HEK293 (cell line): ENCODE measurements at regions not wholly inside any gene's neighbourhood (a gene's known extent, or its start where the extent isn't known, plus 50 kb on each side); places are given as distances from the start of the nearest gene placed in this dataset.

ENCODE experiments used
- CTCF ChIA-PET: fragments of 350-600 bp; formaldehyde crosslinking; extraction: SDS; loops from one replicate; lab custom pipeline; 2021; ENCODE audit warnings: antibody characterized with exemption; lab: Yijun Ruan, JAX
- POLR2A ChIA-PET: fragments of 300-600 bp; formaldehyde crosslinking; extraction: SDS; loops from one replicate; lab custom pipeline; 2020; ENCODE audit warnings: antibody characterized with exemption, inconsistent platforms; lab: Yijun Ruan, JAX
- H3K27ac ChIP-seq: fragments of 200-500 bp; sonication (Bioruptor generic); 2 replicates; pipeline ENCODE4 v1.5.1; 2014; ENCODE audit warnings: low read depth, low read length, control low read depth, inconsistent platforms; ENCODE audit errors: extremely low read depth
- H3K36me3 ChIP-seq, 2 experiments: fragments of 200-500 bp in 1 of 2; sonication (Bioruptor generic) in 1 of 2; 1 replicate in 1 of 2; 2 replicates in 1 of 2; pipeline ENCODE4 v1.5.1; 2014 to 2017; ENCODE audit warnings: inconsistent platforms in 2 of 2, low read length in 2 of 2; ENCODE audit not compliant: control insufficient read depth in 2 of 2, insufficient read depth in 1 of 2
- H3K4me1 ChIP-seq: fragments of 200-500 bp; sonication (Bioruptor generic); 2 replicates; pipeline ENCODE4 v1.5.1; 2014; ENCODE audit warnings: mild to moderate bottlenecking, low read length, inconsistent platforms; ENCODE audit not compliant: control insufficient read depth, insufficient read depth
- H3K4me3 ChIP-seq: 2 replicates; pipeline ENCODE4 v1.5.1; 2011; ENCODE audit warnings: low read depth, mild to moderate bottlenecking, control low read depth, low read length, moderate library complexity
- H3K9me3 ChIP-seq: fragments of 200-500 bp; sonication (Bioruptor generic); 2 replicates; pipeline ENCODE4 v1.5.1; 2014; ENCODE audit warnings: low read depth, low read length, inconsistent platforms; ENCODE audit not compliant: control insufficient read depth, insufficient read depth
- GLIS2 ChIP-seq: fragments of 450-650 bp; formaldehyde crosslinking; IDR thresholded peaks from 2 replicates; pipeline ENCODE4 v1.5.1; 2016; ENCODE audit warnings: missing biosample characterization, missing genetic modification characterization
- HOXA7 ChIP-seq: sonication (generic); formaldehyde crosslinking; IDR thresholded peaks from 2 replicates; pipeline ENCODE4 v1.8.1; 2022; ENCODE audit warnings: missing genetic modification reagents, borderline replicate concordance
- MEIS1 ChIP-seq: sonication (generic); formaldehyde crosslinking; IDR thresholded peaks from 2 replicates; pipeline ENCODE4 v1.8.1; 2022; ENCODE audit warnings: missing genetic modification reagents, mild to moderate bottlenecking, borderline replicate concordance
- MYNN ChIP-seq: fragments of 450-650 bp; formaldehyde crosslinking; IDR thresholded peaks from 2 replicates; pipeline ENCODE4 v1.5.1; 2016; ENCODE audit warnings: missing biosample characterization, missing genetic modification characterization, borderline replicate concordance
- OVOL3 ChIP-seq: fragments of 450-650 bp; formaldehyde crosslinking; IDR thresholded peaks from 2 replicates; pipeline ENCODE4 v1.5.1; 2016; ENCODE audit warnings: missing biosample characterization, missing genetic modification characterization
- PATZ1 ChIP-seq: fragments of 450-650 bp; formaldehyde crosslinking; IDR thresholded peaks from 2 replicates; pipeline ENCODE4 v1.5.1; 2016; ENCODE audit warnings: missing biosample characterization, missing genetic modification characterization
- ZIC2 ChIP-seq: fragments of 450-650 bp; formaldehyde crosslinking; IDR thresholded peaks from 2 replicates; pipeline ENCODE4 v1.5.1; 2016; ENCODE audit warnings: missing biosample characterization, missing genetic modification characterization
- ZNF133 ChIP-seq: fragments of 450-650 bp; formaldehyde crosslinking; IDR thresholded peaks from 2 replicates; pipeline ENCODE4 v1.5.1; 2016; ENCODE audit warnings: missing biosample characterization, missing genetic modification characterization
- ZNF174 ChIP-seq: fragments of 450-650 bp; formaldehyde crosslinking; IDR thresholded peaks from 2 replicates; pipeline ENCODE4 v1.5.0; 2017; ENCODE audit warnings: missing biosample characterization, mild to moderate bottlenecking, missing genetic modification characterization
- ZNF274 ChIP-seq, 2 experiments: fragments of 200-500 bp in 1 of 2; fragments of 450-650 bp in 1 of 2; sonication (Bioruptor generic) in 1 of 2; formaldehyde crosslinking in 1 of 2; IDR thresholded peaks; 2 replicates each; pipeline versions ENCODE4 v1.5.1 to v1.6.1; 2014 to 2016; ENCODE audit warnings: borderline replicate concordance in 1 of 2, inconsistent platforms in 1 of 2, low read length in 1 of 2, missing biosample characterization in 1 of 2, missing genetic modification characterization in 1 of 2
- ZNF280D ChIP-seq: fragments of 450-650 bp; formaldehyde crosslinking; IDR thresholded peaks from 2 replicates; pipeline ENCODE4 v1.5.1; 2016; ENCODE audit warnings: missing biosample characterization, missing genetic modification characterization
- ZNF366 ChIP-seq: fragments of 450-650 bp; formaldehyde crosslinking; conservative IDR thresholded peaks from 2 replicates; pipeline ENCODE4 v1.5.1; 2016; ENCODE audit warnings: missing biosample characterization, missing genetic modification characterization
- ZNF423 ChIP-seq: fragments of 450-650 bp; formaldehyde crosslinking; IDR thresholded peaks from 2 replicates; pipeline ENCODE4 v1.5.1; 2016; ENCODE audit warnings: missing biosample characterization, missing genetic modification characterization
- ZNF571 ChIP-seq: fragments of 450-650 bp; formaldehyde crosslinking; IDR thresholded peaks from 2 replicates; pipeline ENCODE4 v1.5.0; 2017; ENCODE audit warnings: missing biosample characterization, missing genetic modification characterization
- ZNF596 ChIP-seq: fragments of 450-650 bp; IDR thresholded peaks from 2 replicates; pipeline ENCODE4 v1.5.0; 2018; ENCODE audit warnings: missing biosample characterization, mild to moderate bottlenecking, missing genetic modification characterization, moderate library complexity
- ZNF610 ChIP-seq: fragments of 450-650 bp; formaldehyde crosslinking; IDR thresholded peaks from 2 replicates; pipeline ENCODE4 v1.5.1; 2016; ENCODE audit warnings: missing biosample characterization, missing genetic modification characterization, borderline replicate concordance
- ZNF677 ChIP-seq: fragments of 450-650 bp; IDR thresholded peaks from 2 replicates; pipeline ENCODE4 v1.5.0; 2018; ENCODE audit warnings: missing biosample characterization, mild to moderate bottlenecking, missing genetic modification characterization, moderate library complexity
- TF ChIP-seq, protein P1 (sequence below): fragments of 450-650 bp; formaldehyde crosslinking; IDR thresholded peaks from 2 replicates; pipeline ENCODE4 v1.5.1; 2016; ENCODE audit warnings: missing biosample characterization, missing genetic modification characterization
- TF ChIP-seq, protein P2 (sequence below): fragments of 450-650 bp; formaldehyde crosslinking; IDR thresholded peaks from 2 replicates; pipeline ENCODE4 v1.5.1; 2016; ENCODE audit warnings: missing biosample characterization, missing genetic modification characterization, low read depth
- TF ChIP-seq, protein P3 (sequence below): fragments of 450-650 bp; formaldehyde crosslinking; IDR thresholded peaks from 2 replicates; pipeline ENCODE4 v1.5.1; 2017; ENCODE audit warnings: missing biosample characterization, missing genetic modification characterization

DNA sequence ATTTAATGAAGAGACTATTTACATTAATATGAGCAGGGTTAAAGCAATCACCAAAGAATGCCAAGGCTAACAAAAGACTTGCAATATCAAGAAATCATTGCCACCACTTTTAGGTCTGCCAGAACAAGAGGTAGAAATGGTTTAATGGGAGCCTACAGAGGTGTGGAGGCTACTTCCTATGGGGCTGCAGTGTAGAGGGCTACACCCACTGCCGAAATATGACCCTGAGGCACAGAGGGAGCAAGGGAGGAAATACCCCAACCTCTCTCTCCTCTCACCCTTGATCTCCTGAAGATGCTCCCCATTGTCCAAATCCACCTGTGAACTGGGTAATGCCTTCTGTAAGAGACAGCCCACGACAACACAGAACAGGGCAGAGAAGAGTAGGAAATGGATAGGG, 315.4 kb downstream of the SMAD2 start (continued):
- TF ChIP-seq, protein P1, sequence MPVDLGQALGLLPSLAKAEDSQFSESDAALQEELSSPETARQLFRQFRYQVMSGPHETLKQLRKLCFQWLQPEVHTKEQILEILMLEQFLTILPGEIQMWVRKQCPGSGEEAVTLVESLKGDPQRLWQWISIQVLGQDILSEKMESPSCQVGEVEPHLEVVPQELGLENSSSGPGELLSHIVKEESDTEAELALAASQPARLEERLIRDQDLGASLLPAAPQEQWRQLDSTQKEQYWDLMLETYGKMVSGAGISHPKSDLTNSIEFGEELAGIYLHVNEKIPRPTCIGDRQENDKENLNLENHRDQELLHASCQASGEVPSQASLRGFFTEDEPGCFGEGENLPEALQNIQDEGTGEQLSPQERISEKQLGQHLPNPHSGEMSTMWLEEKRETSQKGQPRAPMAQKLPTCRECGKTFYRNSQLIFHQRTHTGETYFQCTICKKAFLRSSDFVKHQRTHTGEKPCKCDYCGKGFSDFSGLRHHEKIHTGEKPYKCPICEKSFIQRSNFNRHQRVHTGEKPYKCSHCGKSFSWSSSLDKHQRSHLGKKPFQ (tag by site-specific recombination), result no peak
- TF ChIP-seq PATZ1 (tag by site-specific recombination) (no peak), ZNF280D (tag by site-specific recombination) (no peak), ZNF571 (no peak), ZIC2 (tag by site-specific recombination) (no peak), HOXA7 (no peak)
- TF ChIP-seq, protein P2, sequence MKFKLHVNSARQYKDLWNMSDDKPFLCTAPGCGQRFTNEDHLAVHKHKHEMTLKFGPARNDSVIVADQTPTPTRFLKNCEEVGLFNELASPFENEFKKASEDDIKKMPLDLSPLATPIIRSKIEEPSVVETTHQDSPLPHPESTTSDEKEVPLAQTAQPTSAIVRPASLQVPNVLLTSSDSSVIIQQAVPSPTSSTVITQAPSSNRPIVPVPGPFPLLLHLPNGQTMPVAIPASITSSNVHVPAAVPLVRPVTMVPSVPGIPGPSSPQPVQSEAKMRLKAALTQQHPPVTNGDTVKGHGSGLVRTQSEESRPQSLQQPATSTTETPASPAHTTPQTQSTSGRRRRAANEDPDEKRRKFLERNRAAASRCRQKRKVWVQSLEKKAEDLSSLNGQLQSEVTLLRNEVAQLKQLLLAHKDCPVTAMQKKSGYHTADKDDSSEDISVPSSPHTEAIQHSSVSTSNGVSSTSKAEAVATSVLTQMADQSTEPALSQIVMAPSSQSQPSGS, result no peak

DNA sequence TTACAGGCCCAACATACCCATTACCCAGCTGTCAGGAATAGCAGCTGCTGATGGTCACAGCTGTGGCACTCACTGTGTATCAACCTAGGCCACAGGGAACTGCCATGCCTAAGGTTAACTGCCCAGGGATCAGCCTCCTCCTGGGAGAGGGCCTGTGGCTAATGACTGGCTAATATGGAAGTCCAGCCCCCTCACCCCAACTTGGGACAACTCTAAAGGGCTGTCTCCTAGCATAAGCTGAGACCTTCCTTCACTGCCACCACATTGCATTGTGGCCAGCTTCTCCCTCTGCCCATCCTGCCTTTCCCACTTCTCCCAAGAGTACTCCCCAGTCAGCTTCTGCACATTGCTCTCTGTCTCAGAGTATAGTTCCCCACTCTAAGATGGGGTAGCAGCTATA, 316.5 kb downstream of the SMAD2 start:
- H3K27ac ChIP-seq, result no peak overlapping the region
- no peaks in the 10 kb centered on the region for H3K4me1 ChIP-seq
- H3K9me3 ChIP-seq, result no peaks in the 10 kb centered on the region; the same call in 1 of the 2 replicates
- POLR2A ChIA-PET, result no interaction called here
- TF ChIP-seq ZNF174, result no peak
- no peak for TF ChIP-seq ZNF274 (IDR thresholded peaks at IDR 0.05; ENCODE audit: low read length)
- TF ChIP-seq ZNF274 (tag by site-specific recombination; IDR thresholded peaks at IDR 0.05; ENCODE audit: borderline replicate concordance), result no peak
- TF ChIP-seq, protein P3, sequence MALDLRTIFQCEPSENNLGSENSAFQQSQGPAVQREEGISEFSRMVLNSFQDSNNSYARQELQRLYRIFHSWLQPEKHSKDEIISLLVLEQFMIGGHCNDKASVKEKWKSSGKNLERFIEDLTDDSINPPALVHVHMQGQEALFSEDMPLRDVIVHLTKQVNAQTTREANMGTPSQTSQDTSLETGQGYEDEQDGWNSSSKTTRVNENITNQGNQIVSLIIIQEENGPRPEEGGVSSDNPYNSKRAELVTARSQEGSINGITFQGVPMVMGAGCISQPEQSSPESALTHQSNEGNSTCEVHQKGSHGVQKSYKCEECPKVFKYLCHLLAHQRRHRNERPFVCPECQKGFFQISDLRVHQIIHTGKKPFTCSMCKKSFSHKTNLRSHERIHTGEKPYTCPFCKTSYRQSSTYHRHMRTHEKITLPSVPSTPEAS (tag by site-specific recombination), result no peak
- CTCF ChIA-PET, result no interaction called here
- H3K36me3 ChIP-seq, result no peaks in the 10 kb centered on the region
- H3K4me3 ChIP-seq, result no peak overlapping the region

DNA sequence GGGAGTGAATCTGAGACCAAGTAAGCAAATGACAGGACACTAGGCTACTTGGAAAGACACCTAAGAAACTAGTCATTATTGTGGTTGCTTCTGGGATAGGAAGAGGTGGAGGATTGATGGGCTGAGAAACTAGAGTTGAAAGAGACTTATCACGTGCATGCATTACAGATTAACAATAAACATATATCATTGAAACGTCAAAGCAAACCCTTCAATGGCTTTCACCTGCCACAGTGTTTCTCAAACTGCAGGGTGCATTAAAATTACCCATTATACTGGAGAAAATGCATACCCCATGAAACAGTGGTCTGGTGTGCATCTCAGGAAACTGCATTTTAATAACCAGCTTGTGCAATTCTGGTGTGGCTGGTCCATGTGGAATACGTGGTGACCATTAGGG, 318.8 kb downstream of the SMAD2 start:
- ChIA-PET POLR2A (no interaction called here), CTCF (no interaction called here)
- H3K36me3 ChIP-seq, result no peaks in the 10 kb centered on the region
- no peak for TF ChIP-seq ZNF677 (tag by site-specific recombination)
- TF ChIP-seq ZNF133, result no peak
- no peak for TF ChIP-seq MYNN (tag by site-specific recombination)
- no peak for TF ChIP-seq MEIS1 (CRISPR knock-in tag)
- no peak for TF ChIP-seq OVOL3 (tag by site-specific recombination)
- TF ChIP-seq ZNF596 (tag by site-specific recombination), result no peak
- TF ChIP-seq GLIS2 (tag by site-specific recombination), result no peak
- TF ChIP-seq ZNF366 (tag by site-specific recombination), result no peak
- TF ChIP-seq ZNF610 (tag by site-specific recombination), result no peak
- TF ChIP-seq ZNF423 (tag by site-specific recombination), result no peak
- H3K27ac ChIP-seq, result no peak overlapping the region
- no peaks in the 10 kb centered on the region; the same call in 1 of the 2 replicates for H3K9me3 ChIP-seq
- H3K4me3 ChIP-seq, result no peak overlapping the region
- H3K4me1 ChIP-seq, result no peaks in the 10 kb centered on the region
